ENCODE measurements at regions not wholly inside any gene's neighbourhood (a gene's known extent, or its start where the extent isn't known, plus 50 kb on each side); places are given as distances from the start of the nearest gene placed in this dataset.

GRCh38 chr5:18101532-18101931 lies 467.3 kb downstream of the TAF11L14 start:
- ATAC-seq (no peak), FAIRE-seq (no peak), DNase-seq (ENCODE audit: extremely low read depth in 1 of 4, low spot score in 3 of 4) (no peak)
- ChIA-PET CTCF (ENCODE audit: low intra/inter-chr PET ratio) (no interaction called here), POLR2A (no interaction called here)
- Histone ChIP-seq H3K4me2 (ENCODE audit: insufficient read depth, low read length) (no peak overlapping the region), H3K9me3 (replicated peaks; ENCODE audit: control insufficient read depth, insufficient read depth, low read depth, low read length) (peaks cover 3% of the 10 kb centered on the region; the same call in 1 of the 2 replicates), H3K9ac (ENCODE audit: insufficient read depth in 1 of 2, low read depth in 2 of 2, low read length in 2 of 2) (no peak overlapping the region), H3K9me1 (ENCODE audit: control insufficient read depth, insufficient read depth, low read length) (no peaks in the 10 kb centered on the region), H4K20me1 (replicated peaks; ENCODE audit: control insufficient read depth, insufficient read depth, low read length) (no peaks in the 10 kb centered on the region), H3K4me1 (replicated peaks in 1 of 2; ENCODE audit: control insufficient read depth in 2 of 2, insufficient read depth in 2 of 2, low read length in 2 of 2) (no peaks in the 10 kb centered on the region), H3K36me3 (ENCODE audit: control insufficient read depth, insufficient read depth, low read length) (no peaks in the 10 kb centered on the region), H3K27ac (ENCODE audit: extremely low read depth, low read depth, low read length) (no peak overlapping the region), H3K27me3 (ENCODE audit: control insufficient read depth in 2 of 2, insufficient read depth in 2 of 2, low read length in 2 of 2) (no peaks in the 10 kb centered on the region), H2AFZ (ENCODE audit: low read depth, low read length) (no peak overlapping the region), H3K79me2 (ENCODE audit: control insufficient read depth, insufficient read depth, low read length) (no peaks in the 10 kb centered on the region), H3K4me3 (no peak overlapping the region)
- intact Hi-C loops (cut with micrococcal nuclease) (no loop called here), in situ Hi-C loops (cut with MboI) (no loop called here)
- no TSS peak for BruUV-seq (replicated peaks)
- TF ChIP-seq GATAD2A (IDR thresholded peaks at IDR 0.05): no peak
- TF ChIP-seq PATZ1 (CRISPR knock-in tag; IDR thresholded peaks at IDR 0.05; ENCODE audit: borderline replicate concordance): no peak
- no peak for TF ChIP-seq NR3C1 (CRISPR knock-in tag; IDR thresholded peaks at IDR 0.05)
- no peak for TF ChIP-seq CREB3L1 (IDR thresholded peaks at IDR 0.05; ENCODE audit: borderline replicate concordance, low read depth)
- no peak for TF ChIP-seq RNF219 (CRISPR knock-in tag; IDR thresholded peaks at IDR 0.05)
- no peak for TF ChIP-seq ZNF695 (CRISPR knock-in tag; IDR thresholded peaks at IDR 0.05)
- no peak for TF ChIP-seq ZNF384 (IDR thresholded peaks at IDR 0.05; ENCODE audit: low read depth, low read length)
- TF ChIP-seq E2F8 (IDR thresholded peaks at IDR 0.05; ENCODE audit: low read depth, partially characterized antibody): no peak
- TF ChIP-seq ZNF584 (CRISPR knock-in tag; IDR thresholded peaks at IDR 0.05; ENCODE audit: low read depth): no peak
- no peak for TF ChIP-seq SMAD1 (IDR thresholded peaks at IDR 0.05; ENCODE audit: low read depth, low read length, partially characterized antibody)
- no peak for TF ChIP-seq JUND (IDR thresholded peaks at IDR 0.05; ENCODE audit: borderline replicate concordance, low read depth, low read length)
- TF ChIP-seq JUND (tag; IDR thresholded peaks at IDR 0.05; ENCODE audit: borderline replicate concordance, low read depth, low read length): no peak
- no peak for TF ChIP-seq CHD4 (IDR thresholded peaks at IDR 0.05; ENCODE audit: insufficient read depth, insufficient replicate concordance, low read depth, low read length, poor library complexity, severe bottlenecking)
- no peak for TF ChIP-seq GATA2 (CRISPR knock-in tag; IDR thresholded peaks at IDR 0.05)
- no peak for TF ChIP-seq XRCC5 (IDR thresholded peaks at IDR 0.05; ENCODE audit: low read depth, low read length)
